T-helper 17 cell (primary cell): ENCODE measurements at regions not wholly inside any gene's neighbourhood (a gene's known extent, or its start where the extent isn't known, plus 50 kb on each side); places are given as distances from the start of the nearest gene placed in this dataset.

Experiments used
- ATAC-seq: fragments of 150-1000 bp; cut with Tn5 transposase; 2 replicates; pipeline ENCODE4 v1.10.0; 2021; ENCODE audit warnings: mild to moderate bottlenecking, moderate library complexity
- DNase-seq, 3 donors: peaks; one replicate each; pipeline versions ENCODE4 v3.0.0 to v3.0.0-alpha.2; 2020 to 2021
- H3K9me3 ChIP-seq: one replicate; pipeline ENCODE4 v1.7.0; 2013; ENCODE audit warnings: low read length, mild to moderate bottlenecking; ENCODE audit not compliant: control insufficient read depth, poor library complexity, severe bottlenecking
- H3K27ac Mint-ChIP-seq: one replicate; pipeline ENCODE4 v1.8.0; 2022; ENCODE audit warnings: mild to moderate bottlenecking, moderate library complexity, mixed read lengths
- H3K27me3 Mint-ChIP-seq: one replicate; pipeline ENCODE4 v1.8.0; 2022; ENCODE audit warnings: mixed read lengths
- H3K36me3 Mint-ChIP-seq: one replicate; pipeline ENCODE4 v1.8.0; 2022; ENCODE audit warnings: low read depth, mixed read lengths
- H3K4me1 Mint-ChIP-seq: one replicate; pipeline ENCODE4 v1.8.0; 2022; ENCODE audit warnings: mild to moderate bottlenecking, mixed read lengths
- H3K4me3 Mint-ChIP-seq: one replicate; pipeline ENCODE4 v1.8.0; 2022; ENCODE audit warnings: mild to moderate bottlenecking, moderate library complexity, mixed read lengths

DNA sequence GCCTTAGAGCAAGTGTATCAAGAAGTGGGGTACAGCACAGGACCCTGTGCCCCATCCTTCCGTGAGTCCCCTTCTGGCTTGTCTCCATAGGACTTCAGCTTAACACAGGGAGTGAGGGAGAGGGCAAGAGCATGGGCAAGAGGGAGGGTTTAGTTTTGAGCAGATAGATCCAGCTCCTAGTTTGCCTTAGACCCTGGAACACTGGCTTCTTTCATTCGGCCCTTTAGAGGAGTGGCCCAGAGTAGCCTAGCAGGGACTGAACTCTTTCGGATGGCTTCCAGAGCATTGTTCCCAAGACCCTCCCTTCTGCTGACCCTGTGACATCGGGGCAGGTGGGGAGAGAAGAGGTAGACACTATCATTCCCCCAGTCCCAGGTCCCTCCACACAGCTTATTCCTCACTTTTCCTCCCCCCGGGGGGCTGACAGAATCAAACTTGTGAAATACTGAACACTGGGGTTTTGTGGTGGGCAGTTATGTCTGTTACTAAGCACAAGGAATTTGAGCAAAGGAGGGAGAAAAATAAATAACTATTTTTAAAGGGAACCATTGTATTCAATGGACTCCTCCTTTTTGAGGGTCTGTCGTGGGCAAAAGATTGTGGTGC lies 289.6 kb upstream of the C2CD4B start:
- H3K4me1 Mint-ChIP-seq = peaks cover 3% of the 10 kb centered on the region
- H3K27me3 Mint-ChIP-seq = peaks cover 30% of the 10 kb centered on the region
- ATAC-seq (no peak), DNase-seq (no peak)
- H3K9me3 ChIP-seq = no peaks in the 10 kb centered on the region
- no peaks in the 10 kb centered on the region for H3K36me3 Mint-ChIP-seq
- H3K4me3 Mint-ChIP-seq = no peak overlapping the region
- H3K27ac Mint-ChIP-seq = no peak overlapping the region

DNA sequence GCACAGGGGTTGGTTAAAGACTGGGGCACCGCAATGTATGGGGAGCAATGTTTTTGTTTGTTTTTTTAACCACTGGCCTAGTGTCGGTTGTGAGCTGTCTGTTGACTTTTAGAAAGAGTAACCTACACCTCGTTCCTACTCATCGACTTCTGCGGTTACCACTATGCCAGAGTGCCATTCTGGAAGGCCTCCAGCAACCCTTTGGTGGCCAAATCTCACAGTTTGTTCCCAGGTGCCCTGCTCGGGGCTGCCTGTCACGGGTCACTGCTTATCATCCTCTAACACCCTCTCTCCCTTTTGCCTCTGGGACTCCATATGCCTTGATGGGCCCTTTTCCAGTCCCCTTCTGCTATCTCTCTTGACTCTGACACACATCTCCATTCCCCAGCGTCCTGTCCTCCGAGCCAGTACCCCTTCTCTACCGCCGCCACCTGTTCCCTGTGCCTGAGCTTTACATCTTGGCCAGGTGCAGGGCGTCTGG lies 290.4 kb upstream of the C2CD4B start:
- Mint-ChIP-seq H3K27ac (no peak overlapping the region), H3K4me1 (peaks cover 3% of the 10 kb centered on the region), H3K4me3 (no peak overlapping the region), H3K36me3 (no peaks in the 10 kb centered on the region), H3K27me3 (peaks cover 23% of the 10 kb centered on the region)
- ATAC-seq (no peak), DNase-seq (no peak)
- H3K9me3 ChIP-seq = no peaks in the 10 kb centered on the region

DNA sequence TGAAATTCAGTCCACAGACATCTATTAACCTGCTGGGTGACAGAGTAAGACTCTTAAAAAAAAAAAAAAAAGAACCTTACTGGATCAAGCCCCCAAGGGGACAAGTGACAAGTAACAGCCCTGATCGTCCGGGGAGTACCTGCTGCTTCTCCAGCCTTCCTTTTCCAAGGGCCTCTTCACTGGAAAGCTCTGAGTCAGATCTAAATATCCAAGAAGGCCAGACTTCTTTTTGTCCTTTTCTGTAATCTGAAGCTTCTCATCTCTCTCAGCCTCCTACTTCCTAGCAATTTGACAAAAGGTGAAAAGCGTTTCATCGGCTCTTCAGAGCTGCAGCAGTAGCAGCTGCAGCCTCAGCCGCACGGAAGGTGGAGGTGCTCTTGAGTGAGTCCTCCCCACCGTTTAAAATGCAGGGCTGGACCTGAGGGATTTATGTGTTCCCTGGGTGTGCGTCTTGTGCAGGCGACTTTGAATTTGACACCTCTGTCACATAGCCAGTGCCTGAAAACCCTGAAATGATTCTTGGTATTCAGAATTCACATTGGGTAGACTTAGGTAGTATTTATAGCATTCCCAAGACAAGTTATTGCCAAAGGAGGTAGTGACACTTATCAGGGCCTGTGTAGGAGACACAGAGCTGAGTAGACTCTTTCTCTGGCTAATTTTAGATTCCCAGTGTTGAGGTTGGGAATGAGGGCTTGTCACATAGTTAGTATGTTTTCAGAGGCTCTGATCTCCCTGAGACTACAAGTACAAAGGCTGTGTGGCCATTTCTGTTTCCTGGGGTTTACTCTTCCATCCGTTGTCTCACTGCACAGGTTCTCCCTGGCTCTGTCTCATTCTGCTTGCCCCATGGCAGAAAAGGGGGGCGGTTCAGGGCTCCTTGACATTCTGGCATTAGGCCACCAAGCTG lies 291.2 kb upstream of the C2CD4B start:
- Mint-ChIP-seq H3K4me1 (peaks cover 3% of the 10 kb centered on the region), H3K4me3 (no peak overlapping the region), H3K27ac (no peak overlapping the region), H3K27me3 (peaks cover 18% of the 10 kb centered on the region), H3K36me3 (no peaks in the 10 kb centered on the region)
- ATAC-seq (no peak), DNase-seq (no peak)
- H3K9me3 ChIP-seq = no peaks in the 10 kb centered on the region

DNA sequence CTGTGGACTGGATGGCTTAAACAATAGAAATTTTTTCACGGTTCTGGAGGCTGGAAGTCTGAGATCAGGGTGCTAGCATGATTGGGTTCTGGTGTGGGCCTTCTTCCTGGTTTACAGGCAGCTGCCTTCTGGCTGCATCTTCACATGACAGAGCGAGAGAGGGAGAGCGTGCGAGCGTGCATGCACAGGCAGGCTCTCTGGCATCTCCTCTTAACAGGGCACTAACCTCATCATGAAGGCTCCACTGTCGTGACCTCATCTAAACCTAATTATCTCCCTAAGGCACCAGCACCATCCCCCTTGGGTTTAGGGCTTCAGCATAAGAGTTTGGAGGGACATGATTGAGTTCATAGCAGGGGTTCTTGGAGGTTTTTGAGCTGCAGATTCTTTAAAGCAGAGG lies 292.0 kb upstream of the C2CD4B start:
- ATAC-seq (no peak), DNase-seq (no peak)
- Mint-ChIP-seq H3K36me3 (no peaks in the 10 kb centered on the region), H3K27me3 (peaks cover 19% of the 10 kb centered on the region), H3K4me3 (no peak overlapping the region), H3K27ac (no peak overlapping the region), H3K4me1 (peaks cover 5% of the 10 kb centered on the region)
- H3K9me3 ChIP-seq = no peaks in the 10 kb centered on the region

DNA sequence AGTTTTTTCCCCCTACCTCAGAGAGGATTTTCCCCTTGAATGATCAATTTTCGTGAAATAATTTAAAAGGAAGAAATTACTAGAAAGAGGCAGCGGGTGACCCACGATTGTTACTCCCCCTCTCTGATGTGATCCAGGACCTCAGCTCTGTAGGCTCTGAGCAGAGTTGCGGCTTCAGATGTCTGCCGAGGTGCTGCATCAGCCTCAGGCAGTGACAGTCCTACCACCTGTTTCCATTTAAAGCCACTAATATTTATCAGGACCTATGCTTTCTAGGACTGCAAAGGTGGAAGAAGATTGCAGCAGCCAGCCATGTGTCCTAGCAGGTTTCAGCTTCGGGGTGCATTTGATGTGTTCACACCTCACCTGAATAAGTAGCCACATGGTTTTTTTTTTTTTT lies 294.8 kb upstream of the C2CD4B start:
- Mint-ChIP-seq H3K27ac (no peak overlapping the region), H3K4me1 (peaks cover 5% of the 10 kb centered on the region), H3K36me3 (no peaks in the 10 kb centered on the region), H3K4me3 (no peak overlapping the region), H3K27me3 (peaks cover 30% of the 10 kb centered on the region)
- DNase-seq (no peak), ATAC-seq (no peak)
- no peaks in the 10 kb centered on the region for H3K9me3 ChIP-seq

DNA sequence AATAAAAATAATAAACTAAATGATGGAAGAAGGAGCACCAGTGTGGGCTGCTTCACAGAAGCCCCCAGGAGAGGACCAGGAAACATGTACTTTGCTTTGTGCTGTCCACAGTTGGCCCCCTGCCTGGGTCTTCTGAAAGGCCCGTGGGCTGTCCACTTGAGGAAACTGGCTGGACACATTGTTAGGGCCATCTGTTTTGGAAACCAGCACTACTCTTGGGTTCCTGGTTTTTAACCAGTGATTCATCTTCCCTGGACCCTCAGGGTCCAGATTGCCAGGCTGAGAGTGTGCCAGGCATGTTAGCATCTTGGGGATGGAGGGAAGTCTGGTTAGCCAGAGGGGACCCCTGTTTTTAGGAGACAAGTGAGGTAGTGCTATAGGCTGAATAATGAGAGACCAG lies 297.2 kb upstream of the C2CD4B start:
- no peaks in the 10 kb centered on the region for H3K36me3 Mint-ChIP-seq
- H3K27ac Mint-ChIP-seq = no peak overlapping the region
- peaks cover 43% of the 10 kb centered on the region for H3K27me3 Mint-ChIP-seq
- ATAC-seq (no peak), DNase-seq (no peak)
- H3K9me3 ChIP-seq = no peaks in the 10 kb centered on the region
- no peak overlapping the region for H3K4me3 Mint-ChIP-seq
- peaks cover 4% of the 10 kb centered on the region for H3K4me1 Mint-ChIP-seq

DNA sequence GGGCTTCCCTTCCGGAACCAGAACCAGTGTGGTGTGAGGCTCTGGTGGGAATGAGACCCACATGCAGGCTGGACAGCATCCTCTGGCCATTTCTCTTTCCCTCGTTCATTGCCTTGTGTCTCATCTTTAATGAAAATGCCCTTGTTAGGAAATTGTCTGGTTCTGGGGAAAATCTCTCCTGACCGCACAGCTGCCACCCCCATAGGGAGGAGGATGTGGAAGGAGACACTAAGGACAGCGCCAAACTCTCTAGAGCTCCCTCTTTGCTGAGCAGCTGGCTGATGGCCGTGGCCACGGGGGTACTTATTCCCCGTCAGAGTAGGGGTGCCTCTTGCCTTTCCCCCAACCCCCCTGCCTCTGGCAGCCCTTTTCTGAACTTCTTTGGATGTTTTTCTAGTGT lies 297.6 kb upstream of the C2CD4B start:
- no peak overlapping the region for H3K4me3 Mint-ChIP-seq
- peaks cover 2% of the 10 kb centered on the region for H3K4me1 Mint-ChIP-seq
- no peak for ATAC-seq
- H3K9me3 ChIP-seq = no peaks in the 10 kb centered on the region
- H3K27ac Mint-ChIP-seq = no peak overlapping the region
- no peaks in the 10 kb centered on the region for H3K36me3 Mint-ChIP-seq
- H3K27me3 Mint-ChIP-seq = peaks cover 43% of the 10 kb centered on the region
- no peak for DNase-seq

DNA sequence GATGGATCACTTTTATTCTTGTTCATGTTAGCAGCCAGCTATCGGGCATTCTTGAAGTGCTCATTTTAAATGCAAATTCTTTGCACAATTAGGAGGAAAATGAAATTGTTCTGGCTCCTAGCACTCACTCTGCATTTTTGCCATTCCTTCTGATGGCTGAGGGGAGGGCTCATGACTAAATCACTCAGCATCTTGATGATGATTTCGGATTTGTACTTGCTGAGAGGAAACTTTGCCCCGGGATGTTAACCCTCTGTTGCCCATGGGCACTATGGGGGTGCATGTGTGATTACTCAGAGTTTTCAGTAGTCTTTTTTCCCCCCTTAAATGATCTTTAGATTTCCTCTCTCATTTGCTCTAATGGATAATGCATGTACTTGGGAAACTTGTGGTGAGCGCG lies 299.6 kb upstream of the C2CD4B start:
- Mint-ChIP-seq H3K27me3 (peaks cover 51% of the 10 kb centered on the region), H3K4me1 (peaks cover 2% of the 10 kb centered on the region), H3K27ac (no peak overlapping the region), H3K36me3 (no peaks in the 10 kb centered on the region), H3K4me3 (no peak overlapping the region)
- no peak for ATAC-seq
- H3K9me3 ChIP-seq = no peaks in the 10 kb centered on the region
- DNase-seq = no peak

DNA sequence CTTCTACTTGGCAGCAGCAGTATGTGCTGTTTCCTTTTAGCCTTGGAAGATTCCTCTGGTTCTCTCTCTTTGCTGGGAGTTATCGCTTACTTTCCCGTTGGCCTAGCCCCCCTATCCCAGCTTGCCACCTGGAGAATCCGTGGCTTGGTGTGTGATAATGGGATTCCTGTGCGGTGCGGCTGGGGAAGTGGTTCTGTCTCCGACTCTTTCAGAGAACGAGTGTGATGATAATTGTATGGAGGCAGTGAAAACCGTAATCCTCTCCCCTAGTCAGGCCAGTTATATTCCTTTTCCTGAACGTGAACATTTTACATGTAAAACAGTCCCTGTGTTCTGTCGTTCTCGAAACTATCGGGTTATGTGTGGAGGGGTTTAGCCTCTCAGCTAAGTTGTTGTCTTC lies 300.1 kb upstream of the C2CD4B start:
- ATAC-seq = no peak
- H3K27me3 Mint-ChIP-seq = peaks cover 51% of the 10 kb centered on the region
- H3K9me3 ChIP-seq = no peaks in the 10 kb centered on the region
- H3K36me3 Mint-ChIP-seq = no peaks in the 10 kb centered on the region
- H3K4me3 Mint-ChIP-seq = no peak overlapping the region
- DNase-seq = no peak
- H3K27ac Mint-ChIP-seq = no peak overlapping the region
- peaks cover 2% of the 10 kb centered on the region for H3K4me1 Mint-ChIP-seq

DNA sequence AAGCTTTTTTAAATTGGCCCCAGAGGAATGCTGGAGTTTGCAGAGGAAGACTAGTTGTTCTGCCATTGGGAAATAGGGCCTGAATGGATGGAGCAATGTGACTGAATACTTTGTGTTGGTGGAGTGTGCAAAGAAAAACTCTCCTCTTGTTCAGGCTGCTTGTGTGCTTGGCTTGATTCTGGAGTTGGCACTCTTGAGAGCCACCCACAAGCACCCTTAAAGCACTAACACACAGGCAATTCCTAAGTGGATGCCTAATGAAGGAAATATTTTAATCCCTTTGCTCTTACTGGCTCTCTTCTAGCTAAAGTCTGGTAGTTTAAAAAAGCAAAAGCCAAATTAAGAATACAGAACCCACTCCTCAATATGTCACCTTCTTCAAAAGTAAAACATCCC lies 304.4 kb upstream of the C2CD4B start:
- no peaks in the 10 kb centered on the region for H3K9me3 ChIP-seq
- Mint-ChIP-seq H3K27ac (no peak overlapping the region), H3K4me3 (no peak overlapping the region), H3K4me1 (peaks cover 4% of the 10 kb centered on the region), H3K36me3 (no peaks in the 10 kb centered on the region), H3K27me3 (peaks cover 40% of the 10 kb centered on the region)
- DNase-seq (no peak), ATAC-seq (no peak)

DNA sequence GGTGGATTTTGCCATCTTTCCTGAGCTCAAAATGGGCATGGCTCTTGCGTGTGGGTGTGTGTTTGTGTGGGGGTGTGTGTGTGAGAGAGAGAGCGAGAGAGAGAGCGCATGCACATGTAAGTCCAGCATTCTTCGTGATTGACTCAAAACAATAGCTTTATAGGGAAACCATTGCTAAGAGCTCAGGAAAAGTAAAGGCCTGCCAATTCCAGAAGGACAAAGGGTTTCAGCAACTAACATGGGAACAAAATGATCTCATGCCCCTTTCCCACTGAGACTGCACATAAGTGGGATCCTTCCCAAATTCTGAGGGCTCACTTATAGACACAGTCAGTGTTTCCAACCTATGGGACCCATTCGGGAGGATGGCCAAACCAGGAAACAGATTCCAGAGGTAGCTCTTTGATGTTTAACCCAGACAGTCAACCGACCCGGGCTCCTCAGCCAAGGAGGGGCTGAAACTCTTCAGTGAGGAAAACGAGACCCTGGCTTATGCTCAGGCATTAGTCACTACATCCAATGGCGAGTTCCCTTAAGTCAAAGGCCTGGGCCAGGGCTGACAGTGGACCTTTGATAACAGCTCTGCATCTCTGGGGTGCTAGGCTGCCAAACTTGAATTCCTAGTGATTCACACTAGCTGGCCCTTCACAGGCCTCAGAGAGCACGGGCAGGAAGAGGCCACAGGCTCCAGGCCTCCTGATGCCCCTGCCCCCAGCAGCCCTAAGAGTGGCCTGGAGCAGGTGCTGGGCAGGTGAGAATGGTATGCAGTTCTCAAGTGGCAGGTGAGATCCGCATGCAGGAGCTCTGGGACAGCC lies 305.0 kb upstream of the C2CD4B start:
- ATAC-seq = no peak
- peaks cover 4% of the 10 kb centered on the region for H3K4me1 Mint-ChIP-seq

DNA sequence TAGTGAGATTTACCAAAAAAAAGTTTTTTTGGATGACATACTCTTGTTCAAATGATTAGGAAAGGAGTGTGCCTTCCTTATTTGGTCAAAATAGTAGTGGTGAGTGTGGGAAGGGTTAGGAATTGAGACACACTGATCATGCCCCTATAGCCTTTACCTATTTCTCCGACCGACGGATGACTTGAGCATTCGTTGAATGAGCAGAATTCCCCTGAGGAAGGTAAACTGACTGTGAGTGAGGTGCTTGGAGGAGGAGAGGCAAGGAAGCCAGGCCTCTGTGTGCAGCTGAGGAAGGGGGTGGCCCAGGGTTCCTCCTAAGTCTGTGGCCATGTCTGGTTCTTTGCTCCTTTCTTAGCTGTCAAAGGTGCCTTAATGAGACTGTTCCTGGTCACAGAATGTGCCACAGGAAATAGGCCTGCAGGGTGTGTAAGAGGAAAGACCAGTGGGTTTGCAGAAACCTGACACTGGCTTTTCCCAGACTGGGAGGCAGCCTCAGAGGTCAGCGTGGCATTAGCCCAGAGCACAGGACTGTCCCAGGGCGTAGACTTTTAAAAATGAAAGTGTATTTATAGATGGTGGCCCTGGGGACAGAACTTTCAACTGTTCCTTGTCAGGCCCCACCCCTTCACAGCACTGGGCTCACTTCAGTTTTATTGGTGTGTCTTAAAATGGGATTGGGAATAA lies 307.7 kb upstream of the C2CD4B start:
- no peaks in the 10 kb centered on the region for H3K36me3 Mint-ChIP-seq
- H3K4me1 Mint-ChIP-seq = peaks cover 4% of the 10 kb centered on the region
- ATAC-seq (no peak), DNase-seq (no peak)
- no peak overlapping the region for H3K27ac Mint-ChIP-seq
- H3K27me3 Mint-ChIP-seq = peaks cover 13% of the 10 kb centered on the region
- H3K4me3 Mint-ChIP-seq = no peak overlapping the region
- no peaks in the 10 kb centered on the region for H3K9me3 ChIP-seq

More for the DNA sequence above, 305.0 kb upstream of the C2CD4B start:
- Mint-ChIP-seq H3K27me3 (peaks cover 34% of the 10 kb centered on the region), H3K36me3 (no peaks in the 10 kb centered on the region), H3K4me3 (no peak overlapping the region), H3K27ac (no peak overlapping the region)
- no peaks in the 10 kb centered on the region for H3K9me3 ChIP-seq
- no peak for DNase-seq
